PC-9 (cell line): ENCODE measurements at regions not wholly inside any gene's neighbourhood (a gene's known extent, or its start where the extent isn't known, plus 50 kb on each side); places are given as distances from the start of the nearest gene placed in this dataset.

ENCODE experiments used
- CTCF ChIP-seq: fragments of 200-600 bp; sonication (generic); conservative IDR thresholded peaks from 2 replicates; pipeline ENCODE4 v1.6.1; 2017; ENCODE audit warnings: mixed run types, antibody characterized with exemption, mild to moderate bottlenecking, moderate library complexity
- EZH2 ChIP-seq: fragments of 200-600 bp; sonication (generic); IDR thresholded peaks from 2 replicates; pipeline ENCODE4 v1.8.0; 2017; ENCODE audit warnings: antibody characterized with exemption, low read depth

DNA sequence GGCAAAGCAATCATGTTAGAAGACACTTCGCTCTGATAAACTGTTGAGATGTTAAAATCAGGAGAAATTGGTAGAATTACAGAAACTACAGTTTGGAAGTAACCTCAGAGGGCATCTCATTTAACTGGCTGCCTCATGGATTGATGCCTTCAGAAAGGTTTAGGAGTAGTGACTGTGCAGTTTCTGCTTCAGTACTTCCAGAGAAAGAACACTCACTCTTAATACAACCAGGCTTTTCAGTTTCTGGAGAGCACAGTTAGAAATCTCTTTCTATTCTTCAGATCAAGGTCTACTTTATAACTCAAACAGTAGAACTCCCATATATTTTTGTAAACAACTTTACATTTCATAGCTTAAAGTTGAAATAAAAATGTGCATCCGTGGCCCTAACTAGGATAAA lies 1358.9 kb upstream of the LRRTM3 start:
- TF ChIP-seq CTCF (no peak), EZH2 (no peak)
